ENCODE measurements at regions not wholly inside any gene's neighbourhood (a gene's known extent, or its start where the extent isn't known, plus 50 kb on each side); places are given as distances from the start of the nearest gene placed in this dataset.
"Not testable (repeated sequence)": the region's sequence is repeated elsewhere in the genome, so short reads cannot be mapped to it uniquely, and the experiment has no call there.

GRCh38 chr1:194859481-194860154, 1673.2 kb upstream of the B3GALT2 start:
- not testable (repeated sequence) for H3K4me1 ChIP-seq (ENCODE audit: control insufficient read depth, insufficient read depth, low read length); H3K27me3 ChIP-seq (ENCODE audit: control insufficient read depth, insufficient read depth, low read length); H3K9ac ChIP-seq (ENCODE audit: low read depth, low read length); H3K9me3 ChIP-seq (ENCODE audit: control insufficient read depth, insufficient read depth, low read length); H3K4me3 ChIP-seq (ENCODE audit: low read depth, low read length); H3K36me3 ChIP-seq (ENCODE audit: control insufficient read depth, insufficient read depth, low read length)

DNA sequence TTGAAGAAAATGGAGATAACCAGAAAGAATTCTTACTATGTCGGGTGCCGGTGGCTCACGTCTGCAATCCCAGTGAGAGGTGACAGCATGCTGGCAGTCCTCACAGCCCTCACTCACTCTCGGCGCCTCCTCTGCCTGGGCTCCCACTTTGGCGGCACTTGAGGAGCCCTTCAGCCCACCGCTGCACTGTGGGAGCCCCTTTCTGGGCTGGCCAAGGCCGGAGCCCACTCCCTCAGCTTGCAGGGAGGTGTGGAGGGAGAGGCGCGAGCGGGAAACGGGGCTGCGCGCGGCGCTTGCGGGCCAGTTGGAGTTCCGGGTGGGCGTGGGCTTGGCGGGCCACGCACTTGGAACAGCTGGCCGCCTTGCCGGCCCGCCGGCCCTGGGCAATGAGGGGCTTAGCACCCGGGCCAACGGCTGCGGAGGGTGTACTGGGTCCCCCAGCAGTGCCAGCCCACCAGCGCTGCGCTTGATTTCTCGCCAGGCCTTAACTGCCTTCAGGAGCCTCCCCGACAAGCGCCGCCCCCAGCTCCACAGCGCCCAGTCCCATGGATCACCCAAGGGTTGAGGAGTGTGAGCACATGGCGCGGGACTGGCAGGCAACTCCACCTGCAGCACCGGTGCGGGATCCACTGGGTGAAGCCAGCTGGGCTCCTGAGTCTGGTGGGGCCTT, 1672.5 kb upstream of the B3GALT2 start:
- not testable (repeated sequence) for H3K27me3 ChIP-seq (ENCODE audit: control insufficient read depth, insufficient read depth, low read length); H3K4me3 ChIP-seq (ENCODE audit: low read depth, low read length); H3K9ac ChIP-seq (ENCODE audit: low read depth, low read length); H3K36me3 ChIP-seq (ENCODE audit: control insufficient read depth, insufficient read depth, low read length); H3K9me3 ChIP-seq (ENCODE audit: control insufficient read depth, insufficient read depth, low read length); H3K4me1 ChIP-seq (ENCODE audit: control insufficient read depth, insufficient read depth, low read length)

- Histone ChIP-seq H3K9ac (ENCODE audit: low read depth, low read length) (no peak overlapping the region), H3K4me3 (ENCODE audit: low read depth, low read length) (no peak overlapping the region), H3K9me3 (ENCODE audit: control insufficient read depth, insufficient read depth, low read length) (no peaks in the 10 kb centered on the region), H3K27me3 (ENCODE audit: control insufficient read depth, insufficient read depth, low read length) (no peaks in the 10 kb centered on the region), H3K4me1 (ENCODE audit: control insufficient read depth, insufficient read depth, low read length) (no peaks in the 10 kb centered on the region), H3K36me3 (ENCODE audit: control insufficient read depth, insufficient read depth, low read length) (no peaks in the 10 kb centered on the region)
Observed at GRCh38 chr1:194857413-194857812, 1671.0 kb upstream of the B3GALT2 start.

DNA sequence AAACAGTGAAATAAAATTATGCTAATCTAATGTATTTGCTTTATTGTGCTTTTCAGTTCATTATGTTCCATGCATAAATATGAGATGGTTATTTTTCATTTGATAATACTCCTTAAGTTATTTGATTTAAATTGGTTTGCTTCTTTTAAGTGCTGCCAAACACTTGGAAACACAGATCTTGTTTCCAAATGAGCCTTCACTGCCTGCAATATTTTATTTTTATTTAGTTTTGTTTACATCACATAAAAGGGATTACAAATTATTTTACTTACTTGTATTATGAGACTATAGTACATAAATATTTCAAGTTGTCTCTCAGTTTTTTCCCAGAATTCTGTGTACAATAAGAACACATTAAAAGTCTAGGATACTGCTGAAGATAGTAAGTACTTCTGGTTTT, 1662.4 kb upstream of the B3GALT2 start:
- Histone ChIP-seq H3K9ac (ENCODE audit: low read depth, low read length) (no peak overlapping the region), H3K36me3 (ENCODE audit: control insufficient read depth, insufficient read depth, low read length) (no peaks in the 10 kb centered on the region), H3K4me1 (ENCODE audit: control insufficient read depth, insufficient read depth, low read length) (no peaks in the 10 kb centered on the region), H3K4me3 (ENCODE audit: low read depth, low read length) (no peak overlapping the region), H3K9me3 (ENCODE audit: control insufficient read depth, insufficient read depth, low read length) (no peaks in the 10 kb centered on the region), H3K27me3 (ENCODE audit: control insufficient read depth, insufficient read depth, low read length) (no peaks in the 10 kb centered on the region)

- Histone ChIP-seq H3K36me3 (ENCODE audit: control insufficient read depth, insufficient read depth, low read length) (no peaks in the 10 kb centered on the region), H3K9me3 (ENCODE audit: control insufficient read depth, insufficient read depth, low read length) (no peaks in the 10 kb centered on the region), H3K9ac (ENCODE audit: low read depth, low read length) (no peak overlapping the region), H3K4me3 (ENCODE audit: low read depth, low read length) (no peak overlapping the region), H3K27me3 (ENCODE audit: control insufficient read depth, insufficient read depth, low read length) (no peaks in the 10 kb centered on the region), H3K4me1 (ENCODE audit: control insufficient read depth, insufficient read depth, low read length) (no peaks in the 10 kb centered on the region)
Observed at GRCh38 chr1:194846488-194846887, 1660.1 kb upstream of the B3GALT2 start.

GRCh38 chr1:194843077-194843476, 1656.7 kb upstream of the B3GALT2 start:
- no peak overlapping the region for H3K9ac ChIP-seq (ENCODE audit: low read depth, low read length)
- no peaks in the 10 kb centered on the region for H3K9me3 ChIP-seq (ENCODE audit: control insufficient read depth, insufficient read depth, low read length)
- H3K4me1 ChIP-seq (ENCODE audit: control insufficient read depth, insufficient read depth, low read length): no peaks in the 10 kb centered on the region
- H3K27me3 ChIP-seq (ENCODE audit: control insufficient read depth, insufficient read depth, low read length): no peaks in the 10 kb centered on the region
- H3K4me3 ChIP-seq (ENCODE audit: low read depth, low read length): no peak overlapping the region
- H3K36me3 ChIP-seq (ENCODE audit: control insufficient read depth, insufficient read depth, low read length): no peaks in the 10 kb centered on the region

DNA sequence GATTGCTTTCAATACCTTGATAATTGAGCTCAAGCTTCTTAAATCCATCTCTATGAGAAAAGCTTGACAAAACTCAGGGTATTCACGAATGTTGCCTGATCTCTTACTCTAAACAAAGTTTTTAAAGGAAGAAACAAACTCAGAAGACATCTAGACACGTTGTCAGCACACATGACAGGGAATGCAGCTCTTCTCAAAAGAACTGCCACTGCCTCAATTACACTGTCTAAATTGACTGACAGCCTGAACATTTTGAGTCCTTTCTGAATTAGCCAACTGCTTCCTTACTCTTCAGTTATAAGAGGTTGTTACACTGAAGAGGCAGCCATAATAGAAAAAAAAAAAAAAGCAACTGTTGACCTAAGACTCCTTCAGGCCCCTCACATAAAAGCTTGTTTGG, 1646.7 kb upstream of the B3GALT2 start:
- H3K4me1 ChIP-seq (ENCODE audit: control insufficient read depth, insufficient read depth, low read length): no peaks in the 10 kb centered on the region
- no peaks in the 10 kb centered on the region for H3K9me3 ChIP-seq (ENCODE audit: control insufficient read depth, insufficient read depth, low read length)

GRCh38 chr1:194831595-194831994, 1645.2 kb upstream of the B3GALT2 start:
- H3K9ac ChIP-seq (ENCODE audit: low read depth, low read length); H3K4me3 ChIP-seq (ENCODE audit: low read depth, low read length); H3K27me3 ChIP-seq (ENCODE audit: control insufficient read depth, insufficient read depth, low read length); H3K9me3 ChIP-seq (ENCODE audit: control insufficient read depth, insufficient read depth, low read length); H3K4me1 ChIP-seq (ENCODE audit: control insufficient read depth, insufficient read depth, low read length); H3K36me3 ChIP-seq (ENCODE audit: control insufficient read depth, insufficient read depth, low read length): not testable (repeated sequence)

More for the DNA sequence above, 1646.7 kb upstream of the B3GALT2 start:
- no peak overlapping the region for H3K9ac ChIP-seq (ENCODE audit: low read depth, low read length)
- H3K4me3 ChIP-seq (ENCODE audit: low read depth, low read length): no peak overlapping the region
- no peaks in the 10 kb centered on the region for H3K27me3 ChIP-seq (ENCODE audit: control insufficient read depth, insufficient read depth, low read length)
- no peaks in the 10 kb centered on the region for H3K36me3 ChIP-seq (ENCODE audit: control insufficient read depth, insufficient read depth, low read length)

- no peaks in the 10 kb centered on the region for H3K36me3 ChIP-seq (ENCODE audit: control insufficient read depth, insufficient read depth, low read length)
- H3K4me3 ChIP-seq (ENCODE audit: low read depth, low read length): no peak overlapping the region
- H3K27me3 ChIP-seq (ENCODE audit: control insufficient read depth, insufficient read depth, low read length): no peaks in the 10 kb centered on the region
- no peaks in the 10 kb centered on the region for H3K4me1 ChIP-seq (ENCODE audit: control insufficient read depth, insufficient read depth, low read length)
- H3K9me3 ChIP-seq (ENCODE audit: control insufficient read depth, insufficient read depth, low read length): no peaks in the 10 kb centered on the region
- H3K9ac ChIP-seq (ENCODE audit: low read depth, low read length): no peak overlapping the region
Observed at GRCh38 chr1:194830387-194830786, 1644.0 kb upstream of the B3GALT2 start.

DNA sequence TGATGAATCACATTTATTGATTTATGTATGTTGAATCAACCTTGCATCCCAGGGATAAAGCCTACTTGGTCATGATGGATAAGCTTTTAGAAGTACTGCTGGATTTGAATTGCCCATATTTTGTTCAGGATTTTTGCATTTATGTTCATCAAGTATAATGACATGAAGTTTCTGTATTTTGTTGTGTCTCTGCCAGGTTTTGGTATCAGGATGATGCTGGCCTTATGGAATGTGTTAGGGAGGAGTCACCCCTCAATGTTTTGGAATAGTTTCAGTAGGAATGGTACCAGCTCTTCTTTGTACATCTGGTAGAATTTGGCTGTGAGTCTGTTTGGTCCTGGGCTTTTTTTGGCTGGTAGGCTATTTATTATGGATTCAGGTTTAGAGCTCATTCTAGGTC, 1643.1 kb upstream of the B3GALT2 start:
- H3K4me3 ChIP-seq (ENCODE audit: low read depth, low read length): no peak overlapping the region
- no peaks in the 10 kb centered on the region for H3K27me3 ChIP-seq (ENCODE audit: control insufficient read depth, insufficient read depth, low read length)
- H3K9me3 ChIP-seq (ENCODE audit: control insufficient read depth, insufficient read depth, low read length): no peaks in the 10 kb centered on the region
- H3K4me1 ChIP-seq (ENCODE audit: control insufficient read depth, insufficient read depth, low read length): no peaks in the 10 kb centered on the region
- H3K36me3 ChIP-seq (ENCODE audit: control insufficient read depth, insufficient read depth, low read length): no peaks in the 10 kb centered on the region
- H3K9ac ChIP-seq (ENCODE audit: low read depth, low read length): no peak overlapping the region

DNA sequence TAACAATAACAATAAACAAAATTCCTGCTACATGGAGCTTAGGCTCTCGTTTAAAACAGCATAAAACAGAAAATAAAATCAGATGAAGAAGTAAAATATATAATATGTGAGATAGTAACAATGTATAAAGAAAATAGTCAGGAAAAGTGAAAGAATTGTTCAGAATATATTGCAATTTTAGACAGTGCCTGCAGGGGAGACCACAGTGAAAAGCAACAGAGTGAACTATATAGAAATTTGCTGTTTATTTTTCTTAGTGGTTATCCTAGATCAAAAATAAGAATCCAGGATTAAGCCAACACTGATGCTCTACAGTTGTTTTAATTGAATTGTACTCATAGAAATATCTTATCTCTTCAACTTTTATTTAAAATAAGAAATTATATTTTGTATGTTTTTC, 1639.0 kb upstream of the B3GALT2 start:
- Histone ChIP-seq H3K4me3 (ENCODE audit: low read depth, low read length) (no peak overlapping the region), H3K9me3 (ENCODE audit: control insufficient read depth, insufficient read depth, low read length) (no peaks in the 10 kb centered on the region), H3K4me1 (ENCODE audit: control insufficient read depth, insufficient read depth, low read length) (no peaks in the 10 kb centered on the region), H3K36me3 (ENCODE audit: control insufficient read depth, insufficient read depth, low read length) (no peaks in the 10 kb centered on the region), H3K27me3 (ENCODE audit: control insufficient read depth, insufficient read depth, low read length) (no peaks in the 10 kb centered on the region), H3K9ac (ENCODE audit: low read depth, low read length) (no peak overlapping the region)

- H3K9me3 ChIP-seq (ENCODE audit: control insufficient read depth, insufficient read depth, low read length): no peaks in the 10 kb centered on the region
- H3K4me3 ChIP-seq (ENCODE audit: low read depth, low read length): no peak overlapping the region
- H3K27me3 ChIP-seq (ENCODE audit: control insufficient read depth, insufficient read depth, low read length): no peaks in the 10 kb centered on the region
- H3K4me1 ChIP-seq (ENCODE audit: control insufficient read depth, insufficient read depth, low read length): no peaks in the 10 kb centered on the region
- H3K9ac ChIP-seq (ENCODE audit: low read depth, low read length): no peak overlapping the region
- H3K36me3 ChIP-seq (ENCODE audit: control insufficient read depth, insufficient read depth, low read length): no peaks in the 10 kb centered on the region
Observed at GRCh38 chr1:194821091-194821490, 1634.7 kb upstream of the B3GALT2 start.

All from iPS-15b (cell line).